HG03095 (cell line): ENCODE measurements at regions not wholly inside any gene's neighbourhood (a gene's known extent, or its start where the extent isn't known, plus 50 kb on each side); places are given as distances from the start of the nearest gene placed in this dataset.
A peak's percentile ranks its signal among the peaks of the same experiment; 100 is the strongest.

Experiments used
- ATAC-seq: cut with Tn5 transposase; IDR thresholded peaks from one replicate; pipeline ENCODE4 v1.9.1; 2021; ENCODE audit warnings: moderate library complexity; ENCODE audit not compliant: unreplicated experiment

DNA sequence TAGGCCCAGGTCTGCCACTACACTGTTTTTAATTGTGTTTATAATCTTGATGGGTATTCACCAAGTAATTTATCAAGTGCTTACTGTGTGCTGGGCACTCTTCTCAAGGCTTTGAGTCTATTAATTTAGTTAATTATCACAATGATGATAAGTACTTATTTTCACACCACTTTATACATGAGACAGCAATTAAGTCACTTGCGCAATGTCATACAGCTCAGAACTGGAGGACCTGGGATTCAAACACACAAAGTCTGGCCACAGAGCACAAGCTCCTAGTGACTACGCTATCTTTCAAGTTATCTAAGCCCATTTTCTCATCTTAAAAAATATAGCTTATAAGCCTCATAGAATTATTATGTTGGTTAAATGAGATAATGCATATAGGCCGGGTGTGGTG, 85.0 kb downstream of the LLPH start:
- no peak for ATAC-seq

DNA sequence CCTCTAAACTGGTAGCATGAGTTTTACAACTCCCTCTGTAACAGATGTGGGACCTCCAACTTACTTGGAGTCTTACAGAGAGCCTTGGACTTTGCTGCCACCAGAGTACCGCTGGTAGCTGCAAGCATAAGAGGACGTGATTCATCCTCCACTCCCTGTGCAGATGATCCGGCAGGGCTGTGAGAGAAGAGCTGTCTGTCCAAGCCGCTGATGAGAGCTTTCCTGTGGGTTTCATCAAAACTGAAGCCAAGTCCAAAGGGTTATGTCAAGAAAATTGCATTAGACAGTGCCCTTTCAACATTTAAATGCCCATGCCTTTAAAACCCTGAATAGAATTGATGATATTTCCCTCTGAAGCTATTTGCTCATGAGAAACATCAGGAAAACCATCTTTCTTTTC, 85.8 kb downstream of the LLPH start:
- ATAC-seq, result no peak

DNA sequence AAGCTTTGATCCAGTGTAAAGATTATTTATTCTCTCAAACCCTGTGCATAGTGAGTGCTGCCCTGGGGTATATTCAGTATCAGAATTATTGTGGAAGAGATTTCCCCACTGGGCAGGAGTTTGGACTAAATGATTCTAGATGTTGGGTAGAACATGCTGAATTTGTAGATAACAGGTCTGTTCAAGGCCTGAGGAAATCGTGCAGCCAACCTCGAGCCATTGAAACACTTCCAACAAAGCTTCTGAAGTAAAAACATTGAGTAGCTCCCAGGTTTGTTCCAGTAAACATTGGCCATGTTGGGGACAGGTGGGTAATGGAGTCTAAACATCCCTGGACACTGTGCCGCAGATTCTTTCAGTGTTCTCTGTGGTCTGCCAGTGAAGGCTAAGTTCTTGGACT, 87.5 kb downstream of the LLPH start:
- no peak for ATAC-seq

DNA sequence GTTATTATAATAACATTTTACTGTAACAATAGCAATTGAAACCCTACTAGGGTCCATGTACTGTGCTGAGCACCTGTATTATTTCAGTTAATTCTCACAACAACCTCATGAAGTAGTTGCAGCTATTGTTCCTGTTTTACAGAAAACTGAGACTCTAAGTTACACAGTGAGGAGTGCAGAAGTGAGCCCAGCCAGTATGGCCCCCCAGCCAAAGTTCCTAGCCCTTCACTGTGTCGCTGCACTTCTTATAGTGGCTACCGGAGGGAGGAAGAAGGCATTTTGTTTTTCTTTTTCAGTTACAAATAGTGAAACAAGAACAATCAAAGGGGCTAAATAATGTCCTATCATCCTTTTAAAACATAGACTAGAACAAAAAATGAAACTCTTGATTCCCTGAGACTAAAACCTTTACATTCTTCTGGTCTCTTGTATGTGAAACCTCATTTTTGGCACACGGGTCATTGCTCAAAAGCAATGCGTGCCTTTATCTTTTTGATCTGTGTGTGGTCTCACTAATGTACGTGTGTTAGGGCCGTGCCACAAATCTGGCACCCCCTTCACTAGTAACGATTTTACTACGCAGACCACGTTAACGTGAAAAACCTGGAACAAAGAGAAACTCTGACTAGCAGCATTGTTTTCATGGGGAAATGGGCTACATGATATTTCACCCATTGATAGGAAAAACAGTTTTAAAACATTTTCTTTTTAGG, 88.7 kb downstream of the LLPH start:
- ATAC-seq, result peak; percentile 51

DNA sequence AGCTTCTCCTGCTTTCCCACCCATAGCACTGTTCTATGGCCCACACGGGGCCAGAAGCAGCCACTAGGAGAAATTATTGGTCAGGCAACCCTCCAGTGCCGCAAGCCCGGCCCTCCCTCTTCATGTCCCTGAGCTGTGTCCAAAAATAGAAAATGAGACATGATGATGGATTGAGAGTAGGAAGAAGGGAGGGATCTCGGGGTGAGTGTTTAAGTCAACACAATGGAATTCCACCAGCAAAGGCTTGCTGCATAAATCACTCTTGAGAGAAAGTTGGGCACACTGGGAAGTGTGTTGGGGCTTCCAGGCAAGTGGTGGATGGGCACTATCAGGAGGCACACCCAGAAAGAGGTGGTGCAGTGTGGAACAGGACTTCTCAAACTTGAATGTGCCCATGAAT, 94.2 kb downstream of the LLPH start:
- no peak for ATAC-seq

DNA sequence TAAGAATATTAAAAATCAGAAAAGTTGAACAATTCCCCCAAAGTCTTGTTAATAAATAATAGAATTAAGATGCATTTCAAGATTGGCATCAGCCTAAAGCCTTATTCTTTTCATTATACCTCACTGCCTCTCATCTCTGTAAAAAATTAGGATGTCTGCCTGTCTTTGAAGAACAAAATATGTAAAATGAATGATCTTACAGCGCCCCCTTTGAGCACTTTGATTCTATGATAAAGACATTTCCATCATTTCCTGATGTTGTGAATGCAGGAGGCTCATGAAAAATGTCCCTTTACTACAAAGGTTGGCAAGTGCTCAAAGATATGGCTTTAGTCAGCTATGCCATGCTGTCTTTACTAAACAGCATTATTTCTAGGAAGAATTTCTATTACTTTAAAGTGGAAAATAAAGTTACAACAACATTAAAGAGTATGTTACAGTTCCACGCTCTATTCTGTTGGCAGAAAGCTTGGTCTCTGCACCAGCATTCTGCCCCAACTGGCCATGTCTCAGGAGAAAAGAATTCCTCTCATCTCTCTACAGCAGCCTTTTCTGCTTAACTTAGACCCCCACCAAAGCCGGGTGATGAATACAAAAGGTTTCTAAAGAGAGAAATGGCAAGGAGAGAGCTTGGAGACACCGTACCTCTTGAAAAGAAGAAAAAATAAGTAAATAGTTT, 95.1 kb downstream of the LLPH start:
- no peak for ATAC-seq

DNA sequence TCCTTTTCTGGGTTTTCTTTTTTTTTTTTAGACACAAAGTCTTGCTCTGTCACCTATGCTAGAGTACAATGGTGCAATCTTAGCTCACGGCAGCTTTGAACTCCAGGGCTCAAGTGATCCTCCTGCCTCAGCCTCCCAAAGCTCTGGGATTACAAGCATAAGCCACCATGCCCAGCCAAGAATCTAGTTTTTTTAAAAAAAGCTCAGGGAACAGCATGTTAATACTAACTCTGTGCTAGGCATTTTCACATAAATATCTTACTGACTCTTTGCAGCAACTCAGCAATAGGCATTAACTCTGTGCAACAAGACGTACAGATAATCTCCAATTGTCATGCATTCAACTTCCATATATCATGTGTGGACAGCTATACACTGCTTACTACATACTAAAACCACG, 97.4 kb downstream of the LLPH start:
- no peak for ATAC-seq

DNA sequence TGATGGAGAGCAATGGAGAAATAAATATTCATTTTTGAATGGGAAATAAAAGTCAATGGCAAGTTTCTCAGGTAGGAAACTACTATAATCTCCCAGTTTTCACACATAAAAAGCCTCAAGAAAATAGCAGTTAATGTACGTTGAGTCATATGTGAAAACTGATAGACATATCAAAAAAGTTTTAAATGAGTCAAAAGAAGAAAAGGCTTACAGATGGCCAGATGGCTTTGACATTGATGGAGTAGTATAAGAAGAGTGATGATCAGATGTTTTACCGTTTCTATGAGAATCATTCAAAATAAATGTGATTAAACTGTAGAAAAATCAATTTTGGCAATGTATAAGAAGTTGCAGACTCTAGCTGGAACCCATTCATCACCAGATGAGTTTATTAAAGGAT, 97.8 kb downstream of the LLPH start:
- ATAC-seq, result no peak

DNA sequence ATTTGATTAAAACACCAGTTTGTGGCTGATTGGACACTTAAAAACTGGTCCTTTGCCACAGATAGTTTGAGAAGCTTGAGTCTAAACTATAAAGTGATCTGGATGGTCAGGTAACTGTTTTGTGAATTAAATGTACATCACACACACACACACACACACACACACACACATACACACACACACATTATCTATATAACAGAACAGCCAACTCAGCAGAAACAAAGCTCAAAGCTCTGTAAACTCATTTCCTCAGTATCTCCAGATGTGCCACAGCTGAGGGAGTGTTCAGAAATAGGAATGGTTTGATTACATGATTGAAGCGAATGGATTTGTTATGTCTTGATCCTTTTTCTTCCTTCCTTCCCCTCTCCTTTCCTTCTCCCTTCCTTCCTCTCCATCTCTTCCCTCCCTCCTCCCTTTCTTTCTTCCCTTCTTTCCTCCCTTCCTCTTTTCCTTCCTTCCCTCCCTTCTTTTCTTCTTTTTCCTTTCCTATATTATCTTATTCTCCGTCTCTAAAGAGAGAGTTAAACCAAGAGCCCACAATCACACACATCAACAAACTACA, 100.3 kb downstream of the LLPH start:
- ATAC-seq, result no peak

DNA sequence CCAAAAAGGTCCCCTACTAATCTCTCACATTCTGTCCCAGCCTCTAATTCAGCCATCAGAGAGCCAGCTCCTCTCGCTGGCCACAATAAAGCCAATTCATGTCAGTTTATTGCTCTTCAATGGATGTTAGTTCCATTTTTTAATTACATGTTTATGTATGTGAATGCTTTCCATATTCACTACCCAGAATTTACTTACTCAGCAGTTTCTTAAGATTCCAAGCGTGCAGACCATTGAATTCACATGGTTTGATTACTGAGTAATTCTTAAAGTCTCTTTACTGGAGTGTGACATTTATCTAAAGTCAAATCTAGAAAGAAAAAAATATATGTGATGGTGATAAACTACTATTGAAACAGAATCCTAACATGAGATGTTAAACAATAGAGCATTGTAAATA, 102.2 kb downstream of the LLPH start:
- no peak for ATAC-seq

DNA sequence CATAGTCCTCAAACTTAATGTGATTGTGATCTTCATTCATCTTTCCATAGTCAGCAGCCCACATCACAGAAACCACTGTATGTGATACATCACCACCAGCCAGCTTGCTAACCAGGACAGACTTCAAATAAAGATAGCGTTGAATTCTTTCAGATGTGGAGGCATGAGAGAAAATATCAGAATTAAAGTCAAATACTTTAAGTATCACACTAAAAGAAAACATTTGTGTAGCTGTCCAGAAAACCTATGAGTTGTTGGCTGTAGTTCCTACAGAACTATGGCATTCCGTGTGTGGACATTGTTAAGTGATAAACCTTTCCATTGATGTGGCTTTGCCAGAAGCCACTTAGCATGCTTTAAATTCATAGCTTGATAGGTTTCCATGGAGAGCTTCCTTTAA, 105.1 kb downstream of the LLPH start:
- no peak for ATAC-seq

DNA sequence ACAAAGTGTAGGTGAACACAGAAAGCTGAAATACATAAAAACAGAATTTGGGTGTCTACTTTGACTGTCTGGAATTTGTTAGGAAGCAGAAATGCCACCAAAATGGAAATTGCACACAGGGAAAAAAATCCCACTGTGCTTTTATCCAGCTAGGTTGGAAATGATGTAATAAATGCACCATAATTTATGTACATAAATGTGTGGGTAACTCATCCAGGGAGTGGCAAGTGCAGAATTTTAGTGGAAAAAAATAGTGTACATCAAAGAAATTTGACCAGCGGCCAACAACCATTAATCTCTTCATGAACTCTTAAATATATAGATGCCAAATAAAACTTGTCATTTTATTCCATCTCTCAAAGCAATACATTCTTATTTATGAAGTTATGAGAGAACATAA, 105.6 kb downstream of the LLPH start:
- ATAC-seq, result no peak

DNA sequence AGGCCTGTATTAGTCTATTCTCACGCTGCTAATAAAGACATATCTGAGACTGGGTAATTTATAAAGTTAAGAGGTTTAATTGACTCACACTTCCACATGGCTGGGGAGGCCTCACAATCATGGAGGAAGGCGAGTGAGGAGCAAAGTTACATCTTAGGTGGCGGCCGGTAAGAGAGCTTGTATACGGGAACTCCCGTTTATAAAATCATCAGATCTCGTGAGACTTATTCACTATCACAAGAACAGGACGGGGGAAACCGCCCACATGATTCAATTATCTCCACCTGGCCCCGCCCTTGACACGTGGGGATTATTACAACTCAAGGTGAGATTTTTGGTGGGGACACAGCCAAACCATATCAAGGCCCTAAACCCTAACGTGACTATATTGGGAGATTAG, 110.1 kb downstream of the LLPH start:
- ATAC-seq, result no peak

DNA sequence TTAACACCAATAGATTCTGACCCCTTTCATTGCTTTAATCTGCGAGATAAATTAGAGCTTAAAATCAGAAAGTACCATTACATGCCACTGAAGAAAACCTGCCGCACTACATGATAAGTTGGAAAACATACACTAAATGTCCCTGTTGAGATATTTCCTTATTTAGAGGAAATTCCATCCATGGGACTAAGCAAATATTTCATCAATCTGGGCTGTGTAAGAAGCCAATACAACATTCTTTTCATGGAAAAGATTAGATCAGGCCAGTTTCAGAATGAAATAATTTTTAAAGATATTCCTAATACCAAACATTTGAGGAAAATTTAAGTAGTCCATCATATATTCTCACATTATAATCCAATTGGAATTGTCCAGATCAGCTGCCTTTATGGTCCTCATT, 112.8 kb downstream of the LLPH start:
- ATAC-seq, result no peak
